ENCODE measurements at regions not wholly inside any gene's neighbourhood (a gene's known extent, or its start where the extent isn't known, plus 50 kb on each side); places are given as distances from the start of the nearest gene placed in this dataset.
"Not testable (repeated sequence)": the region's sequence is repeated elsewhere in the genome, so short reads cannot be mapped to it uniquely, and the experiment has no call there.

GRCh38 chr1:194040496-194040895 lies 854.1 kb upstream of the B3GALT2 start:
- DNase-seq: no peak

DNA sequence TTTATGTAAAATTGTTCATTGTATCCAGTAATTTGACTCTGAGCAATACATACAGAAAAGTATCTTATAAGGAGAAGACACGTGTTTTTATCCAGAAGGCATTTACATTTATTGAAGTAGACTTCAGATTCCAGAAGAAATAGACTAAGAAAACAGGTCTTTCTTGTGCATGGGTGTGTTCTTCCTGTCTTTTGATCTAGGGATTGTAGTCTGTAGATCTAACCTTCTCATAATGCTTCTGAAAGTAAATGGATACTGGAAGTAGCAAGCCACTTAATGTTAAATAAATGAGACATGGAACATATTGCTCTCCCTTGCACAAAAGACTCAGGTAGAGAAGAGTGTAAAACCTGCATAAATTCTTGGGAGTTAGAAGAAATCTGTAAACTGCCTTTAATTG lies 853.2 kb upstream of the B3GALT2 start:
- DNase-seq: no peak

GRCh38 chr1:194033646-194034045 lies 847.2 kb upstream of the B3GALT2 start:
- DNase-seq: no peak

DNA sequence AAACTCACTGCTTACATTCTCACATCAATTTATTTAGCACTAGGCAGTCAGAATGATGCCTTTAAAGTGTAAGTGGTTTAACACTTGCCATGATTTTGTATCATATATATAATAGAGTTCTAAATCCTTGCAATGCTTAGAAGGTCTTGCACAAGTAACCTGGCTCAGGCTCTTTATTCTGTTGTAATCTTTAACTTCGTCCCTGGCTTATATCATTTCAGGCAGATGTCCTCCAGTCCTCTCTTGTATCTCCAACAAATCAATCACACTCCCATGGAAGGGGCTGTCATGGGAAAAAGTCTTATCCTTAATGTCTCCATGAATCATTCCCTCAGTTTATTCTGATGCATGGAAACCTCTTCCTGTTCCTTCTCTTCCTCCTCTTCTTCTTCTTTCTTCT lies 841.6 kb upstream of the B3GALT2 start:
- DNase-seq: no peak

DNA sequence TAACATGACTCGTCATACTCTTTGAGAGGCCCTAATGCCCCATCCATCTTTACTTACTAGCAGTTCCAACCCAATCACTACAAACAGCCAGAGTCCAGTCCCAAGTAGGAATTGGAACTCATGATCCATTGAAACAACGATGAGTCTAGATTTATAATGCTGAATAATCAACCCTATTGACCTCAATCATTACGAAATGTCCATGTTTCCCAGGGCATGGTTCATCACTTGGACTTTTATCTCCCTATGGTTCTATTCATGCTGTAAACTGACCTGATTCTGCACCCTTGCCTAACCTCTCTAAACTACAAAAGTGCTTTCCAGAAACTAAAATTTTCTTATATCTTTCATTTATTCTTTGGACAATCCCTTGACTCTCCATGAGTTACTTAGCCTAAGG lies 840.0 kb upstream of the B3GALT2 start:
- DNase-seq: no peak

DNA sequence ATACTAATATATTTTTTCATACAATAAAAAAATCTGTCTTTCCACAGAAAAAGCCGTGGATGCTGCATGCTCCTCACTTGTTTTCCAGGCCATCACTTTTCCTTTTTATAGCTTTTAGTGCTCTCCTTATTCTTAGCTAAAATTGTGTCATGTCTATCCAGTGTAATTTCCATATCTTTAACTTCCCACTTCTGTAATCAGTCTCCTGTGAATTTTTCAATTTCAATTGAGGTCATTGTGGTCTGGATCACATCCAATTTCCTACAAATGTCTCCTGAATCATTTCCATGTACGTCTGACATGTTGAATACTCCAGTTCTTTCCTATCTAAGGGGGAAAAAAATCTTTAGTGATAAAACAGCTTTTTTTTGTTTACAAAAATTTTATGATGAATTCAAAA lies 838.2 kb upstream of the B3GALT2 start:
- no peak for DNase-seq

DNA sequence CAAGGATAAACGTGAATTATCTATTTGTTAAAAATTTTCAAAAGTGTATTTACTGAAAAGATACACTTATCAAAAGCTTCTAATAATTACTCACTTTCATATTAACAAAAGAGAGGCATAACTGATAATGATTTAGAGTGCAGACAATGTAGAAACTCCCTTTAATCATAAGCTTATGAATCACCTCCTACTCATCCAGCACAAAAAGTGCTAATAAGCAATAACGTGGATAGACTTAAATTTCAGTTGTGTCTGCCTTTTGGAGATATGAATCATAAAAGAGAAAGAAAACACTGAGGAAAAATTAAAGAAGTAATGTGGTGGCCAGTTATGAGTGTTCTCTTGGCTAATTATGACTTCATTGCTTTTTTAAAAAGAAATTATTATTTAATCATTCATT lies 827.6 kb upstream of the B3GALT2 start:
- DNase-seq: no peak

DNA sequence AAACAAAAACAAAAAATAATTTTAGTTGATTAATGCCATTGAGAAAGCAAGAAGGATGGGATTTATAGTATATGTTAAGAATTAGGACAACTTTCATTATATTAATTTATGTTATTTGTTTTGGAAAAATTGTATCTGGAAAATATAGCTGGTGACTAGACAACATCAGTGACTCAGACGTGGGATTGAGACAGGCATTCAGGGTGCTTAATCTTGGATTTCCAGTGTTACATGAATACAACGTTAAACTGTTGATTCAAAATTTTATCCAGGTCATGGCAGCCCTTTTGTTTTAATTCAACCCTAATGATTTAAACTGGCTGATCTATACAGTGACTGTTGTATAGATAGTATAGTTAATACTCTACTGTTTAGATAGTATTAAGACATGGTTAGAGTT lies 827.1 kb upstream of the B3GALT2 start:
- no peak for DNase-seq

DNA sequence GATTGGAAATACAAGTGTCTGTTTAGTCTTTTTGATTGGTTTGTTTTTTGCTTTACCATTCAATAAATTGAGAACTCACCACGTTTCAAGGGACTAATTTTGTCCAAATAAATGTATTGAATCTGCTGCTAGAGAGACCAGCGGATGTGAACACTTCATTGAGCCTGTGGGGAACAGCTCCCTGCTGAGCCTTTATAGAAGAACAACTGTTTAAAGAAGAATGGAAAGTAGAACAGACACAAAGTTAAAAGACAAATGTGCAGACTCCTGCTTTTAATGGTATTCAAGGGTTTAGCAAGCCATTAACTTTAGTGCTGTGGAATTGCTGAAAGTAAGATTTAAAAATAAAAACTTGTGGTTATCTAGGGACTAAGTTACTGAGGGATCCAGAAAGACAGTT lies 817.7 kb upstream of the B3GALT2 start:
- no peak for DNase-seq

- not testable (repeated sequence) for DNase-seq
Measured at GRCh38 chr1:194001726-194002350, 815.4 kb upstream of the B3GALT2 start.

DNA sequence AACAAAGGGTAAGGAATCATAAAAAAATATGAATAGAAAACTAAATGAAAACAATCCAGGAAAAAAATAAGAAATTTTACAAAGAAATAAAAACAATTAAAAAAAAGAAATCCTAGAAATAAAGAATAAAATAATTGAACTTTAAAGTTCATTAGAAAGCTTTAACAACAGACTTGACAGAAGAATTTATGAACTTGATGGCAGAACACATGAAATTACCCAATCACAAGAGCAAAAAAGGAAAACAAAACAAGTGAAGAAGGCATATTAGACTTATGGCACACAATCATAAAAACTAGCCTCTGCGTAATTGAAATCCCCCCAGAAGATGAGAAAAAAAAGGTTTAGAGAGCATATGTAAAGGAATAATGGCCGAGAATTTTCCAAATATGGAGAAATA lies 802.5 kb upstream of the B3GALT2 start:
- no peak for DNase-seq

GRCh38 chr1:193979219-193979618 lies 792.8 kb upstream of the B3GALT2 start:
- no peak for DNase-seq

- DNase-seq: no peak
Measured at GRCh38 chr1:193974286-193974798, 787.9 kb upstream of the B3GALT2 start.

- no peak for DNase-seq
Measured at GRCh38 chr1:193973428-193973827, 787.0 kb upstream of the B3GALT2 start.

DNA sequence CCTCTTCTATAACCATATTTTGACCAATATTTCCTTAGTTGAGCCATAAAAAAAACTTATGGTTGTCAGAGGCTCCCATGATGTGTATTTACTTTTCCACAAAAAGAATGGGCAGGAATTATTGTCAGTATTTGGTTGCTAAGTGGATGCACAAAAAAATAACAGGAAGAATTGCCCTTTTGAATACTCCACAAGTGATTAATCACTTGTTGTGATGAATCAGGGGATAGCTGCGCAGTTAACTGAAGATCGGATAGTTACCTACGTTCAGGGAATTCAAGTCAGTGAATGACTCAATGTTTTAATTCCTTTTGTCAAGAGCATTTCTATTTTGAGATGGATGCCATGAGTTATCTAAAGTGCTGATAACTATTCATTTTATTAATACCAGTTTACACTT lies 785.2 kb upstream of the B3GALT2 start:
- no peak for DNase-seq

DNA sequence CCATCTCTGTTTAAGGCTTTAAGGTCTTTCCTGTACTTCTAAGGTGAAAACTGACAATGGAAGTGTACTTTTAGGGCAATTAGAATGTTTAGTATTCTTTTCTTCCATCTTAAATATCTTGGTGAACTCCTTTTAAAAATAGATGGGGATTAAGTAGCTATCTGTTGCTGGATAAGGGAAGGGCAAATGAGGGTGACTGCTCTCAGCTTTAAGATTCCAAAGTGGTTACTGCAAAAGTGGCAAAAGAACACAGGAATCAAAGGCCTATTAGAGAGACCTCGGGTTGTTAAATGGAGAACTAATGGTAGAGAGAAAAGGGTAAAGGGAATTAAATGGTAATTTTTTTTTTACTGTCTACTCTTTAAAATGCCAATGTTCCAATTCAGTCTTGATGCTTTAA lies 774.1 kb upstream of the B3GALT2 start:
- DNase-seq: no peak

GRCh38 chr1:193960040-193960439 lies 773.6 kb upstream of the B3GALT2 start:
- no peak for DNase-seq

GRCh38 chr1:193957556-193958095 lies 771.2 kb upstream of the B3GALT2 start:
- no peak for DNase-seq

- no peak for DNase-seq
Measured at GRCh38 chr1:193952778-193953374, 766.5 kb upstream of the B3GALT2 start.

- DNase-seq: no peak
Measured at GRCh38 chr1:193951984-193952383, 765.6 kb upstream of the B3GALT2 start.

GRCh38 chr1:193944454-193944853 lies 758.0 kb upstream of the B3GALT2 start:
- no peak for DNase-seq

- DNase-seq: no peak
Measured at GRCh38 chr1:193940176-193940575, 753.8 kb upstream of the B3GALT2 start.

DNA sequence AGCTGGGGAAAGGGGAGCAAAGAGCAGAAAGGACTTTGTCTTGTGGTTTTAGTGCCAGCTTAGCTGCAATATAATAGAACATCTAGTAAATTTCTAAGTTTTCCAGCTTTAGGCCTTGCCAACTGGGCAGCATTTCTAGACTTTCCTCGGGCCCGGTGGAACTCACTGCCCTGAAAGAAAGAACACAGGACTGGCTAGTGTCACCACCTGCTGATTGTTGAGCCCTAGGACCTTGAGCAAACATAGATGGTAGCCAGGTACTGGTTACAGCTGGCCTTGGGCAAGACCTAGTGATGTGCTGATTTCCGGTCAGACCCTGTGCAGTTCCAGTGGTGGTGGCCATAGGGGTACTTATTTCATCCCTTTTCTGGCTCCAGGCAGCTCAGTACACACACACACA lies 753.2 kb upstream of the B3GALT2 start:
- DNase-seq: no peak

GRCh38 chr1:193937308-193937707 lies 750.9 kb upstream of the B3GALT2 start:
- no peak for DNase-seq

DNA sequence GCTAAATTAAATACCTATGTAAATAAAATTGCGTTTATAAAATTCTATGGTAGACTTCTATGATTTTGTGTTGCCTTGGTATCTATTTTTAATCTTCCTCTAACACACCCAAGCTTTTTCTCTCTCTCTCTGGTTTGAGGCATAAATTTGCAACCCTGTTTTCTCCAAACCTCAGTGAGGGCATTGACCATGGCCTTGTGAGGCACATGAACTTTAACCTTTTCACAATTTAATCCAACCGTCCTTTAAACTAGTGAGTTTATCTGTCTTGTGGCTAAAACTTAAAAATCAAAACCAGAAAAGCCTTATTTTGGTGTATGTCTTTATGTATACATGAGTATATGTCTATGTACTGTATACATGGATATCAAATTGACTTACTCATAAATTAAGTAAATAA lies 746.6 kb upstream of the B3GALT2 start:
- DNase-seq: no peak
